ENCODE measurements at regions not wholly inside any gene's neighbourhood (a gene's known extent, or its start where the extent isn't known, plus 50 kb on each side); places are given as distances from the start of the nearest gene placed in this dataset.
A peak's percentile ranks its signal among the peaks of the same experiment; 100 is the strongest.

DNA sequence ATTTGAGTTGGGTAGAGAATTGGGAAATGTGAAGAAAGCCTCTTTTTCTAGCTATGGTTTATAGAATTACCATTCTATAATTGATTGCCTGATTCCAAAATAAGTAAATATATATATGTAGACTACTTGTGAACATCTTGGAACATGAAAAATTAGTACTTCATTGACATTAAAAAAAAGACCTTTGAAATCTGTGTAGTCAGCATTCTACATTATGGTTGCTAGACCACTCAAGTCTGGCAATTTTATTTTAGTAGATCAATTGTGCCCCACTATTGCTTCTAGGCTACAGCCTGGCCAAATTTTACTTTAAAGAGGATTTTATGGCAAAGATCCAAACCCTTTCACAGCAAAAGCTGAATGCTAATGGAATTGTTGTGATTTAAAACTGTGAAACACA, 279.8 kb downstream of the IKZF2 start:
- H3K27ac ChIP-seq: no peak overlapping the region
- H3K9me2 ChIP-seq (replicated peaks; ENCODE audit: insufficient read depth): no peaks in the 10 kb centered on the region
- no peak overlapping the region for H3K4me3 ChIP-seq
- no peaks in the 10 kb centered on the region for H3K9me3 ChIP-seq (ENCODE audit: low read depth)
- H3K36me3 ChIP-seq (replicated peaks; ENCODE audit: insufficient read depth, low read depth): no peaks in the 10 kb centered on the region
- no peaks in the 10 kb centered on the region for H3K79me2 ChIP-seq
- no peaks in the 10 kb centered on the region for H3K4me1 ChIP-seq (ENCODE audit: insufficient read depth)
- TF ChIP-seq CTCF (IDR thresholded peaks at IDR 0.05; ENCODE audit: poor library complexity) (no peak), EZH2phosphoT487 (IDR thresholded peaks at IDR 0.05; ENCODE audit: low read depth, severe bottlenecking, unreplicated experiment) (no peak), EZH2 (IDR thresholded peaks at IDR 0.05; ENCODE audit: borderline replicate concordance) (no peak)
- H4K20me1 ChIP-seq (ENCODE audit: insufficient read depth, poor library complexity, severe bottlenecking): no peaks in the 10 kb centered on the region
- H2AFZ ChIP-seq: no peak overlapping the region
- H3K27me3 ChIP-seq: no peaks in the 10 kb centered on the region
- no peak overlapping the region for H3K4me2 ChIP-seq
- no peak for DNase-seq (ENCODE audit: low spot score)

GRCh38 chr2:212864186-212864585, 287.2 kb downstream of the IKZF2 start:
- DNase-seq (ENCODE audit: low spot score): no peak
- Histone ChIP-seq H3K4me1 (ENCODE audit: insufficient read depth) (no peaks in the 10 kb centered on the region), H4K20me1 (ENCODE audit: insufficient read depth, poor library complexity, severe bottlenecking) (no peaks in the 10 kb centered on the region), H2AFZ (no peak overlapping the region), H3K4me2 (no peak overlapping the region), H3K9me3 (ENCODE audit: low read depth) (no peaks in the 10 kb centered on the region), H3K36me3 (replicated peaks; ENCODE audit: insufficient read depth, low read depth) (no peaks in the 10 kb centered on the region), H3K27me3 (no peaks in the 10 kb centered on the region), H3K27ac (no peak overlapping the region), H3K9me2 (replicated peaks; ENCODE audit: insufficient read depth) (no peaks in the 10 kb centered on the region), H3K4me3 (no peak overlapping the region), H3K79me2 (no peaks in the 10 kb centered on the region)
- 100% methylated on average over 2 of the region's 2 CpGs for WGBS (ENCODE audit: low lambda C conversion rate, missing lambda C conversion rate)
- TF ChIP-seq EZH2phosphoT487 (IDR thresholded peaks at IDR 0.05; ENCODE audit: low read depth, severe bottlenecking, unreplicated experiment) (no peak), EZH2 (IDR thresholded peaks at IDR 0.05; ENCODE audit: borderline replicate concordance) (no peak), CTCF (IDR thresholded peaks at IDR 0.05; ENCODE audit: poor library complexity) (no peak)

DNA sequence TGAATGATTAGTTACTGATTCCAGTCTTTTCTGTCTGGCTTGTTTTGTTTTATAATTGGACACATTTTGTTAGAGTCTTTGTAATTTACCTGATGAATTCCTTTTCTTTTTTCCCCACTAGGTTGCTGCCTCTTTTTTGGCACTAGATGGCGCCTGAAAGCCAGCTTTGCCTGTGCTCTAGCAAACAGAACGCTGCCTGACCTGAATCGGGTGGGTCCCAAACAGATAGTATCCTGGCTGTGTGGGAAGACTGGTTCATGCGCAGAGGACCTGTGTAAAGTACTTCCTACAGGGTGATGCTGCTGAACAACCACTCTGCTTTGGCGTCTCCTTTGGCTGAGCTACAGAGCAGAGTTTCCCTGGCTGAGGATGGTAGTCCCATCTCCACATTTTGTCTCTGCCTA, 288.2 kb downstream of the IKZF2 start:
- no peaks in the 10 kb centered on the region for H3K4me1 ChIP-seq (ENCODE audit: insufficient read depth)
- no peak overlapping the region for H3K4me2 ChIP-seq
- H2AFZ ChIP-seq: no peak overlapping the region
- no peak overlapping the region for H3K4me3 ChIP-seq
- H3K9me3 ChIP-seq (ENCODE audit: low read depth): no peaks in the 10 kb centered on the region
- H3K36me3 ChIP-seq (replicated peaks; ENCODE audit: insufficient read depth, low read depth): no peaks in the 10 kb centered on the region
- no peaks in the 10 kb centered on the region for H3K27me3 ChIP-seq
- no peak overlapping the region for H3K27ac ChIP-seq
- no peaks in the 10 kb centered on the region for H3K9me2 ChIP-seq (replicated peaks; ENCODE audit: insufficient read depth)
- H3K79me2 ChIP-seq: no peaks in the 10 kb centered on the region
- no peaks in the 10 kb centered on the region for H4K20me1 ChIP-seq (ENCODE audit: insufficient read depth, poor library complexity, severe bottlenecking)
- DNase-seq (ENCODE audit: low spot score): peak; percentile 18
- 52% methylated on average over 5 of the region's 5 CpGs for WGBS (ENCODE audit: low lambda C conversion rate, missing lambda C conversion rate)
- TF ChIP-seq CTCF (IDR thresholded peaks at IDR 0.05; ENCODE audit: poor library complexity) (peak; percentile 33), EZH2 (IDR thresholded peaks at IDR 0.05; ENCODE audit: borderline replicate concordance) (no peak), EZH2phosphoT487 (IDR thresholded peaks at IDR 0.05; ENCODE audit: low read depth, severe bottlenecking, unreplicated experiment) (no peak)

DNA sequence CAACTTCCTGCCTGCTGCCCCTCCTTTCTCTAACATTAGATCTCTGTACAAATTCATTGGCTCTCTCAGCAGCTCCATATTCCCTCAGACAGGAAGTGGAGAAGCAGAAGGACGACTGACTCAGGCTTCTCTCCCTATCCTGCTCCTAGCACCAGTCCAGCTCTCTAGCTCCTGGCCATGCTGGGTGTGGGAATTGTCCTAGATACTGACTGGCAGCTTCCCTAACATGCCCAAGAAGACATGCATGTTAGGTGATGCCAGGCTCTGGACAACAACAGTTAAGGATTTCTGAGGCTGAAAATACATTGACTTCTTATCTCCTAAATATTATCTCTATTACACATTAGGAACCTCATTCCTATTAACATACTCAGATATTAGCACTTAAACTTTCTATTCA, 292.9 kb downstream of the IKZF2 start:
- H3K9me3 ChIP-seq (ENCODE audit: low read depth): no peaks in the 10 kb centered on the region
- no peaks in the 10 kb centered on the region for H3K27me3 ChIP-seq
- H3K27ac ChIP-seq: no peak overlapping the region
- no peaks in the 10 kb centered on the region for H3K4me1 ChIP-seq (ENCODE audit: insufficient read depth)
- H3K4me2 ChIP-seq: no peak overlapping the region
- TF ChIP-seq CTCF (IDR thresholded peaks at IDR 0.05; ENCODE audit: poor library complexity) (no peak), EZH2 (IDR thresholded peaks at IDR 0.05; ENCODE audit: borderline replicate concordance) (no peak), EZH2phosphoT487 (IDR thresholded peaks at IDR 0.05; ENCODE audit: low read depth, severe bottlenecking, unreplicated experiment) (no peak)
- no peak for DNase-seq (ENCODE audit: low spot score)
- 78% methylated on average over 1 of the region's 1 CpG for WGBS (ENCODE audit: low lambda C conversion rate, missing lambda C conversion rate)
- no peaks in the 10 kb centered on the region for H4K20me1 ChIP-seq (ENCODE audit: insufficient read depth, poor library complexity, severe bottlenecking)
- H3K79me2 ChIP-seq: no peaks in the 10 kb centered on the region
- H3K9me2 ChIP-seq (replicated peaks; ENCODE audit: insufficient read depth): no peaks in the 10 kb centered on the region
- no peaks in the 10 kb centered on the region for H3K36me3 ChIP-seq (replicated peaks; ENCODE audit: insufficient read depth, low read depth)
- no peak overlapping the region for H3K4me3 ChIP-seq
- no peak overlapping the region for H2AFZ ChIP-seq
